H9 (cell line): ENCODE measurements at regions not wholly inside any gene's neighbourhood (a gene's known extent, or its start where the extent isn't known, plus 50 kb on each side); places are given as distances from the start of the nearest gene placed in this dataset.

ENCODE experiments used
- DNase-seq: peaks from one replicate; pipeline ENCODE4 v3.0.0-alpha.2; 2017
- H2AFZ ChIP-seq: one replicate; pipeline ENCODE4 v1.6.1; 2013; ENCODE audit warnings: mild to moderate bottlenecking, low read length, control low read depth, moderate library complexity
- H2AK5ac ChIP-seq: 2 replicates; pipeline ENCODE4 v1.6.1; 2013; ENCODE audit warnings: low read length, control low read depth, mixed read lengths; ENCODE audit not compliant: insufficient read length
- H2BK120ac ChIP-seq: one replicate; pipeline ENCODE4 v1.6.1; 2013; ENCODE audit warnings: low read depth, mild to moderate bottlenecking, low read length, control low read depth, inconsistent platforms; ENCODE audit not compliant: poor library complexity, severe bottlenecking
- H2BK12ac ChIP-seq: 2 replicates; pipeline ENCODE4 v1.6.1; 2013; ENCODE audit warnings: low read length, control low read depth, mixed read lengths, low read depth; ENCODE audit not compliant: insufficient read length
- H2BK15ac ChIP-seq: 2 replicates; pipeline ENCODE4 v1.6.1; 2013; ENCODE audit warnings: low read depth, low read length, control low read depth
- H2BK20ac ChIP-seq: one replicate; pipeline ENCODE4 v1.6.1; 2013; ENCODE audit warnings: low read depth, mild to moderate bottlenecking, low read length, control low read depth, inconsistent platforms; ENCODE audit not compliant: poor library complexity, severe bottlenecking
- H2BK5ac ChIP-seq: 2 replicates; pipeline ENCODE4 v1.6.1; 2013; ENCODE audit warnings: low read length, control low read depth, mixed read lengths; ENCODE audit not compliant: insufficient read length
- H3K14ac ChIP-seq: 2 replicates; pipeline ENCODE4 v1.6.1; 2013; ENCODE audit warnings: low read length, control low read depth; ENCODE audit not compliant: insufficient read depth
- H3K18ac ChIP-seq: 2 replicates; pipeline ENCODE4 v1.6.1; 2013; ENCODE audit warnings: low read depth, mild to moderate bottlenecking, mixed read lengths, low read length, control low read depth; ENCODE audit not compliant: insufficient read length
- H3K23ac ChIP-seq: 2 replicates; pipeline ENCODE4 v1.6.1; 2013; ENCODE audit warnings: low read length, control low read depth, mixed read lengths, low read depth; ENCODE audit not compliant: insufficient read length
- H3K23me2 ChIP-seq: 2 replicates; pipeline ENCODE4 v1.6.1; 2013; ENCODE audit warnings: low read depth, mild to moderate bottlenecking, mixed read lengths, low read length, control low read depth; ENCODE audit not compliant: insufficient read length, poor library complexity, severe bottlenecking
- H3K27ac ChIP-seq: 2 replicates; pipeline ENCODE4 v1.5.1; 2013; ENCODE audit warnings: low read length, control low read depth, mixed read lengths, low read depth; ENCODE audit not compliant: insufficient read length
- H3K27me3 ChIP-seq: 2 replicates; pipeline ENCODE4 v1.6.1; 2013; ENCODE audit warnings: low read length, control low read depth, inconsistent platforms; ENCODE audit not compliant: insufficient read depth
- H3K4ac ChIP-seq: 2 replicates; pipeline ENCODE4 v1.6.1; 2013; ENCODE audit warnings: low read depth, mild to moderate bottlenecking, control low read depth, inconsistent platforms, low read length, moderate library complexity
- H3K4me1 ChIP-seq: 2 replicates; pipeline ENCODE4 v1.6.1; 2013; ENCODE audit warnings: low read length, control low read depth, inconsistent platforms; ENCODE audit not compliant: insufficient read depth
- H3K4me2 ChIP-seq: 2 replicates; pipeline ENCODE4 v1.6.1; 2013; ENCODE audit warnings: low read length, control low read depth, mixed read lengths; ENCODE audit not compliant: insufficient read length, insufficient read depth
- H3K56ac ChIP-seq: 2 replicates; pipeline ENCODE4 v1.6.1; 2013; ENCODE audit warnings: low read depth, mild to moderate bottlenecking, mixed read lengths, low read length, control low read depth; ENCODE audit not compliant: insufficient read length
- H3K79me1 ChIP-seq: 2 replicates; pipeline ENCODE4 v1.6.1; 2013; ENCODE audit warnings: low read depth, mild to moderate bottlenecking, moderate library complexity, low read length, control low read depth, inconsistent platforms; ENCODE audit not compliant: insufficient read depth, poor library complexity, severe bottlenecking
- H3K79me2 ChIP-seq: 2 replicates; pipeline ENCODE4 v1.6.1; 2013; ENCODE audit warnings: low read length, control low read depth, inconsistent platforms; ENCODE audit not compliant: insufficient read depth
- H3K9ac ChIP-seq: 2 replicates; pipeline ENCODE4 v1.6.1; 2013; ENCODE audit warnings: low read length, control low read depth, mixed read lengths; ENCODE audit not compliant: insufficient read length; ENCODE audit errors: extremely low read depth
- H3K9me3 ChIP-seq: one replicate; pipeline ENCODE4 v1.6.1; 2013; ENCODE audit warnings: low read depth, low read length, inconsistent platforms; ENCODE audit not compliant: control insufficient read depth
- H3T11ph ChIP-seq: one replicate; pipeline ENCODE4 v1.6.1; 2013; ENCODE audit warnings: mild to moderate bottlenecking, low read length, control low read depth, inconsistent platforms
- H4K20me1 ChIP-seq: one replicate; pipeline ENCODE4 v1.6.1; 2013; ENCODE audit not compliant: control insufficient read depth, insufficient read length, insufficient read depth
- H4K5ac ChIP-seq: 2 replicates; pipeline ENCODE4 v1.6.1; 2013; ENCODE audit warnings: low read depth, mild to moderate bottlenecking, mixed read lengths, low read length, control low read depth; ENCODE audit not compliant: insufficient read length
- H4K8ac ChIP-seq: replicated peaks from 2 replicates; pipeline ENCODE4 v1.6.1; 2013; ENCODE audit warnings: low read length, control low read depth, mixed read lengths, low read depth; ENCODE audit not compliant: insufficient read length
- H4K91ac ChIP-seq: 2 replicates; pipeline ENCODE4 v1.6.1; 2013; ENCODE audit warnings: low read depth, mild to moderate bottlenecking, moderate library complexity, mixed read lengths, low read length, control low read depth; ENCODE audit not compliant: insufficient read length
- H3K27ac Mint-ChIP-seq, 3 experiments: 2 replicates in 2 of 3; 3 replicates in 1 of 3; pipeline ENCODE4 v1.8.0; 2020 to 2021; ENCODE audit warnings: mixed read lengths in 3 of 3, mild to moderate bottlenecking in 1 of 3, moderate library complexity in 1 of 3
- H3K27me3 Mint-ChIP-seq: 2 replicates; pipeline ENCODE4 v1.8.0; 2021; ENCODE audit warnings: low read depth, mild to moderate bottlenecking, moderate library complexity, mixed read lengths
- H3K36me3 Mint-ChIP-seq, 3 experiments: 2 replicates in 2 of 3; 3 replicates in 1 of 3; pipeline ENCODE4 v1.8.0; 2020 to 2021; ENCODE audit warnings: low read depth in 3 of 3, mixed read lengths in 3 of 3; ENCODE audit not compliant: insufficient read depth in 1 of 3
- H3K4me1 Mint-ChIP-seq, 2 experiments: 2 replicates each; pipeline ENCODE4 v1.8.0; 2020; ENCODE audit warnings: mixed read lengths in 2 of 2
- H3K4me3 Mint-ChIP-seq, 2 experiments: 2 replicates in 1 of 2; 3 replicates in 1 of 2; pipeline ENCODE4 v1.8.0; 2020 to 2021; ENCODE audit warnings: mild to moderate bottlenecking in 2 of 2, mixed read lengths in 2 of 2, moderate library complexity in 1 of 2
- H3K9me3 Mint-ChIP-seq, 2 experiments: 2 replicates in 1 of 2; 3 replicates in 1 of 2; pipeline ENCODE4 v1.8.0; 2020; ENCODE audit warnings: mild to moderate bottlenecking in 2 of 2, mixed read lengths in 2 of 2, moderate library complexity in 1 of 2
- CTCF ChIP-seq: fragments of 200-600 bp; sonication (generic); conservative IDR thresholded peaks from 3 replicates; pipeline ENCODE4 v1.8.0; 2021; ENCODE audit warnings: antibody characterized with exemption, mild to moderate bottlenecking
- WGBS: extraction: QIAGEN DNeasy Blood & Tissue Kit; methylation state at CpG from one replicate; pipeline ENCODE4 v1.1.7; 2013; ENCODE audit warnings: missing lambda C conversion rate, low lambda C conversion rate, mixed read lengths; ENCODE audit not compliant: insufficient read length; ENCODE audit errors: extremely low coverage; 5-methylcytosine and 5-hydroxymethylcytosine counted together

- no peak overlapping the region for H3K14ac ChIP-seq
- H3K9ac ChIP-seq, result no peak overlapping the region
- no peak overlapping the region for H3T11ph ChIP-seq
- no peak overlapping the region for H3K18ac ChIP-seq
- no peaks in the 10 kb centered on the region for H3K23me2 ChIP-seq
- no peaks in the 10 kb centered on the region for H3K27me3 ChIP-seq
- H3K27ac ChIP-seq, result no peak overlapping the region
- H3K4ac ChIP-seq, result no peak overlapping the region
- H2BK12ac ChIP-seq, result no peak overlapping the region
- H3K79me2 ChIP-seq, result no peaks in the 10 kb centered on the region
- H2AK5ac ChIP-seq, result no peak overlapping the region
- H2BK20ac ChIP-seq, result no peak overlapping the region
- Mint-ChIP-seq H3K27me3 (no peaks in the 10 kb centered on the region), H3K36me3 (no peaks in the 10 kb centered on the region), H3K27ac (no peak overlapping the region), H3K4me1 (no peaks in the 10 kb centered on the region), H3K4me3 (no peak overlapping the region), H3K9me3 (no peaks in the 10 kb centered on the region)
- H3K23ac ChIP-seq, result no peak overlapping the region
- no peaks in the 10 kb centered on the region for H3K4me1 ChIP-seq
- H2BK5ac ChIP-seq, result no peak overlapping the region
- H3K56ac ChIP-seq, result no peak overlapping the region
- H3K79me1 ChIP-seq, result no peaks in the 10 kb centered on the region
- H4K8ac ChIP-seq, result no peak overlapping the region
- no peak overlapping the region for H3K4me2 ChIP-seq
- no peak for TF ChIP-seq CTCF
- no peak for DNase-seq
- no peak overlapping the region for H2AFZ ChIP-seq
- H2BK120ac ChIP-seq, result no peak overlapping the region
- H4K5ac ChIP-seq, result no peak overlapping the region
- H2BK15ac ChIP-seq, result no peak overlapping the region
- WGBS, result no CpG with 5 or more reads among the region's 3 CpGs
- no peaks in the 10 kb centered on the region for H3K9me3 ChIP-seq
- no peaks in the 10 kb centered on the region for H4K20me1 ChIP-seq
- no peak overlapping the region for H4K91ac ChIP-seq
These were observed 319.6 kb downstream of the BTG1 start for GRCh38 chr12:91825999-91826398.
